IMR-90 (cell line): ENCODE measurements at regions not wholly inside any gene's neighbourhood (a gene's known extent, or its start where the extent isn't known, plus 50 kb on each side); places are given as distances from the start of the nearest gene placed in this dataset.

Experiments
- BHLHE40 ChIP-seq: fragments of 150-350 bp; IDR thresholded peaks from 2 replicates; pipeline ENCODE4 v1.6.1; 2016; ENCODE audit warnings: mild to moderate bottlenecking, low read depth, low read length
- CEBPB ChIP-seq: IDR thresholded peaks from 2 replicates; pipeline ENCODE4 v1.6.1; 2012; ENCODE audit warnings: low read depth, low read length, improper control_type of control experiment
- FOS ChIP-seq: fragments of 150-350 bp; IDR thresholded peaks from 2 replicates; pipeline ENCODE4 v1.6.1; 2016; ENCODE audit warnings: low read depth, low read length
- POLR2A ChIP-seq: IDR thresholded peaks from 2 replicates; pipeline ENCODE4 v1.6.1; 2012; ENCODE audit warnings: mild to moderate bottlenecking, low read depth, low read length
- RAD21 ChIP-seq: IDR thresholded peaks from 2 replicates; pipeline ENCODE4 v1.6.1; 2012; ENCODE audit warnings: low read length, improper control_type of control experiment
- RCOR1 ChIP-seq: IDR thresholded peaks from 2 replicates; pipeline ENCODE4 v1.6.1; 2012; ENCODE audit warnings: mild to moderate bottlenecking, low read length, improper control_type of control experiment; ENCODE audit not compliant: insufficient replicate concordance
- RFX5 ChIP-seq: IDR thresholded peaks from 2 replicates; pipeline ENCODE4 v1.8.0; 2012; ENCODE audit warnings: low read depth, mild to moderate bottlenecking, low read length, moderate library complexity
- SMC3 ChIP-seq: fragments of 150-350 bp; IDR thresholded peaks from 2 replicates; pipeline ENCODE4 v1.6.1; 2016; ENCODE audit warnings: low read depth, mild to moderate bottlenecking, antibody characterized with exemption, low read length, moderate library complexity
- TF ChIP-seq, protein P1 (sequence below): conservative IDR thresholded peaks from 2 replicates; pipeline ENCODE4 v1.5.1; 2012; ENCODE audit warnings: mild to moderate bottlenecking, low read depth, low read length, improper control_type of control experiment
- TF ChIP-seq, protein P2 (sequence below): fragments of 150-350 bp; IDR thresholded peaks from 2 replicates; pipeline ENCODE4 v1.6.1; 2016; ENCODE audit warnings: low read depth, mild to moderate bottlenecking, low read length, moderate library complexity, borderline replicate concordance

DNA sequence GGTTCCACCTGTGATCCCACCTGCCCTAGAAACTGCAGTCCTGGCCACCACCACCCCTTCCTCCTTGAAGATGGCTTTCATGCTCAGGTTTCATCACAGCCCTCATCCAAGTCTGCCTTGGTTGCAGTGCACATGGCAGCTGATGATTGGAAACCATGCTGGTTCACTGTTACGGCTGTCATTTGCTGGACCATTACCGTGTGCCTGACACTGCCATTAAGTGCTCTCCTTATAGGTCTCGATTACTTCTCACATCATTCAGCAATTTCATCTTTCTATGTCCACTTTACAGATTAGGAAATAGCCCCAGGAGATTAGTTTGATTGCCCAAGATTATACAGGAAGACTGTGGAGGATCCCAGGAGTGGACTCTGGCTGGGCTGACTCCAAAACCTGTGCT lies 123.9 kb downstream of the ICE1 start:
- TF ChIP-seq, protein P1, sequence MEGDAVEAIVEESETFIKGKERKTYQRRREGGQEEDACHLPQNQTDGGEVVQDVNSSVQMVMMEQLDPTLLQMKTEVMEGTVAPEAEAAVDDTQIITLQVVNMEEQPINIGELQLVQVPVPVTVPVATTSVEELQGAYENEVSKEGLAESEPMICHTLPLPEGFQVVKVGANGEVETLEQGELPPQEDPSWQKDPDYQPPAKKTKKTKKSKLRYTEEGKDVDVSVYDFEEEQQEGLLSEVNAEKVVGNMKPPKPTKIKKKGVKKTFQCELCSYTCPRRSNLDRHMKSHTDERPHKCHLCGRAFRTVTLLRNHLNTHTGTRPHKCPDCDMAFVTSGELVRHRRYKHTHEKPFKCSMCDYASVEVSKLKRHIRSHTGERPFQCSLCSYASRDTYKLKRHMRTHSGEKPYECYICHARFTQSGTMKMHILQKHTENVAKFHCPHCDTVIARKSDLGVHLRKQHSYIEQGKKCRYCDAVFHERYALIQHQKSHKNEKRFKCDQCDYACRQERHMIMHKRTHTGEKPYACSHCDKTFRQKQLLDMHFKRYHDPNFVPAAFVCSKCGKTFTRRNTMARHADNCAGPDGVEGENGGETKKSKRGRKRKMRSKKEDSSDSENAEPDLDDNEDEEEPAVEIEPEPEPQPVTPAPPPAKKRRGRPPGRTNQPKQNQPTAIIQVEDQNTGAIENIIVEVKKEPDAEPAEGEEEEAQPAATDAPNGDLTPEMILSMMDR, result no peak
- TF ChIP-seq FOS (no peak), RAD21 (no peak), BHLHE40 (no peak), RFX5 (no peak), POLR2A (no peak), RCOR1 (no peak), CEBPB (no peak), SMC3 (no peak)
- TF ChIP-seq, protein P2, sequence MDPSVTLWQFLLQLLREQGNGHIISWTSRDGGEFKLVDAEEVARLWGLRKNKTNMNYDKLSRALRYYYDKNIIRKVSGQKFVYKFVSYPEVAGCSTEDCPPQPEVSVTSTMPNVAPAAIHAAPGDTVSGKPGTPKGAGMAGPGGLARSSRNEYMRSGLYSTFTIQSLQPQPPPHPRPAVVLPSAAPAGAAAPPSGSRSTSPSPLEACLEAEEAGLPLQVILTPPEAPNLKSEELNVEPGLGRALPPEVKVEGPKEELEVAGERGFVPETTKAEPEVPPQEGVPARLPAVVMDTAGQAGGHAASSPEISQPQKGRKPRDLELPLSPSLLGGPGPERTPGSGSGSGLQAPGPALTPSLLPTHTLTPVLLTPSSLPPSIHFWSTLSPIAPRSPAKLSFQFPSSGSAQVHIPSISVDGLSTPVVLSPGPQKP, result no peak
